RWPE2 (cell line): ENCODE measurements at regions not wholly inside any gene's neighbourhood (a gene's known extent, or its start where the extent isn't known, plus 50 kb on each side); places are given as distances from the start of the nearest gene placed in this dataset.
A peak's percentile ranks its signal among the peaks of the same experiment; 100 is the strongest.

Experiments used
- ATAC-seq: fragments of 200-7000 bp; cut with Tn5 transposase; 3 replicates; pipeline ENCODE4 v1.9.1; 2021; ENCODE audit warnings: low read depth
- DNase-seq: peaks from one replicate; pipeline ENCODE4 v3.0.0-alpha.2; 2020; ENCODE audit warnings: low spot score
- H3K27ac ChIP-seq: fragments of 450-650 bp; 2 replicates; pipeline ENCODE4 v1.5.1; 2017; ENCODE audit warnings: mild to moderate bottlenecking; ENCODE audit not compliant: poor library complexity, severe bottlenecking
- H3K27me3 ChIP-seq: fragments of 250-450 bp; sonication (Bioruptor Pico); 2 replicates; pipeline ENCODE4 v1.5.1; 2021; ENCODE audit warnings: mild to moderate bottlenecking, moderate library complexity; ENCODE audit not compliant: insufficient read depth, poor library complexity, severe bottlenecking
- H3K36me3 ChIP-seq: fragments of 250-450 bp; sonication (Bioruptor Pico); 2 replicates; pipeline ENCODE4 v1.5.1; 2020; ENCODE audit warnings: low read depth, mild to moderate bottlenecking, moderate library complexity
- H3K4me1 ChIP-seq: fragments of 250-450 bp; sonication (Bioruptor Pico); 2 replicates; pipeline ENCODE4 v1.5.1; 2021; ENCODE audit warnings: mild to moderate bottlenecking, moderate library complexity; ENCODE audit not compliant: insufficient read depth, poor library complexity, severe bottlenecking
- H3K4me3 ChIP-seq: fragments of 250-450 bp; sonication (Bioruptor Pico); 2 replicates; pipeline ENCODE4 v1.5.1; 2021; ENCODE audit warnings: mild to moderate bottlenecking, moderate library complexity; ENCODE audit not compliant: severe bottlenecking
- H3K9me3 ChIP-seq: fragments of 250-450 bp; sonication (Bioruptor Pico); 2 replicates; pipeline ENCODE4 v1.5.1; 2021; ENCODE audit warnings: mild to moderate bottlenecking, moderate library complexity; ENCODE audit not compliant: severe bottlenecking
- CTCF ChIP-seq: fragments of 450-650 bp; IDR thresholded peaks from one replicate; pipeline ENCODE4 v1.5.1; 2017; ENCODE audit warnings: mild to moderate bottlenecking, moderate library complexity; ENCODE audit not compliant: poor library complexity, severe bottlenecking

- Histone ChIP-seq H3K27me3 (no peaks in the 10 kb centered on the region), H3K4me3 (no peak overlapping the region), H3K36me3 (no peaks in the 10 kb centered on the region), H3K4me1 (no peaks in the 10 kb centered on the region), H3K27ac (no peak overlapping the region), H3K9me3 (no peaks in the 10 kb centered on the region)
- DNase-seq: no peak
- no peak for TF ChIP-seq CTCF
- ATAC-seq: no peak
These were observed 294.6 kb upstream of the DPPA4 start for GRCh38 chr3:109631897-109632296.

- no peaks in the 10 kb centered on the region for H3K36me3 ChIP-seq
- no peak overlapping the region for H3K4me3 ChIP-seq
- H3K27ac ChIP-seq: no peak overlapping the region
- no peaks in the 10 kb centered on the region for H3K9me3 ChIP-seq
- peaks cover 5% of the 10 kb centered on the region for H3K4me1 ChIP-seq
- DNase-seq: no peak
- H3K27me3 ChIP-seq: no peaks in the 10 kb centered on the region
- TF ChIP-seq CTCF: no peak
- no peak for ATAC-seq
These were observed 302.9 kb upstream of the DPPA4 start for GRCh38 chr3:109640146-109640652.

- no peaks in the 10 kb centered on the region for H3K27me3 ChIP-seq
- no peaks in the 10 kb centered on the region for H3K36me3 ChIP-seq
- no peak overlapping the region for H3K27ac ChIP-seq
- no peak for DNase-seq
- TF ChIP-seq CTCF: no peak
- no peak overlapping the region for H3K4me3 ChIP-seq
- H3K4me1 ChIP-seq: peaks cover 5% of the 10 kb centered on the region
- ATAC-seq: no peak
- no peaks in the 10 kb centered on the region for H3K9me3 ChIP-seq
These were observed 304.7 kb upstream of the DPPA4 start for GRCh38 chr3:109642025-109642424.

- no peak for TF ChIP-seq CTCF
- Histone ChIP-seq H3K4me3 (no peak overlapping the region), H3K9me3 (no peaks in the 10 kb centered on the region), H3K27ac (no peak overlapping the region), H3K36me3 (no peaks in the 10 kb centered on the region), H3K4me1 (peaks cover 5% of the 10 kb centered on the region), H3K27me3 (no peaks in the 10 kb centered on the region)
- DNase-seq (no peak), ATAC-seq (peak; percentile 76; the same call in 2 of the 3 replicates)
These were observed 306.2 kb upstream of the DPPA4 start for GRCh38 chr3:109643590-109643989.

- DNase-seq: no peak
- Histone ChIP-seq H3K36me3 (no peaks in the 10 kb centered on the region), H3K9me3 (no peaks in the 10 kb centered on the region), H3K4me1 (peaks cover 5% of the 10 kb centered on the region), H3K4me3 (no peak overlapping the region), H3K27ac (no peak overlapping the region), H3K27me3 (no peaks in the 10 kb centered on the region)
- no peak for ATAC-seq
- no peak for TF ChIP-seq CTCF
These were observed 307.0 kb upstream of the DPPA4 start for GRCh38 chr3:109644332-109644731.
